Trophoblast cell (in vitro differentiated cells and primary cell): ENCODE measurements at regions not wholly inside any gene's neighbourhood (a gene's known extent, or its start where the extent isn't known, plus 50 kb on each side); places are given as distances from the start of the nearest gene placed in this dataset.
A peak's percentile ranks its signal among the peaks of the same experiment; 100 is the strongest.

Experiments
- DNase-seq, 2 donors: peaks; one replicate each; pipeline ENCODE4 v3.0.0-alpha.2; 2016
- H2AFZ ChIP-seq: 2 replicates; pipeline ENCODE4 v1.6.1; 2013; ENCODE audit warnings: low read length, moderate library complexity, mild to moderate bottlenecking; ENCODE audit not compliant: insufficient read depth, poor library complexity
- H2AK5ac ChIP-seq: 2 replicates; pipeline ENCODE4 v1.6.1; 2013; ENCODE audit warnings: mild to moderate bottlenecking, low read length
- H2BK120ac ChIP-seq: 2 replicates; pipeline ENCODE4 v1.6.1; 2013; ENCODE audit warnings: low read length, mild to moderate bottlenecking, moderate library complexity; ENCODE audit not compliant: insufficient read depth, poor library complexity
- H2BK12ac ChIP-seq: 2 replicates; pipeline ENCODE4 v1.6.1; 2013; ENCODE audit warnings: mild to moderate bottlenecking, low read length, moderate library complexity
- H2BK5ac ChIP-seq: 2 replicates; pipeline ENCODE4 v1.6.1; 2013; ENCODE audit warnings: low read length, low read depth, moderate library complexity, mild to moderate bottlenecking; ENCODE audit not compliant: poor library complexity
- H3K14ac ChIP-seq: 2 replicates; pipeline ENCODE4 v1.6.1; 2013; ENCODE audit warnings: mild to moderate bottlenecking, low read length
- H3K18ac ChIP-seq: 2 replicates; pipeline ENCODE4 v1.6.1; 2013; ENCODE audit warnings: mild to moderate bottlenecking, low read length
- H3K23ac ChIP-seq: 2 replicates; pipeline ENCODE4 v1.6.1; 2013; ENCODE audit warnings: low read length
- H3K27ac ChIP-seq: 2 replicates; pipeline ENCODE4 v1.5.1; 2013; ENCODE audit warnings: low read depth, mild to moderate bottlenecking, inconsistent platforms, low read length, moderate library complexity
- H3K27me3 ChIP-seq: 2 replicates; pipeline ENCODE4 v1.6.1; 2013; ENCODE audit warnings: inconsistent platforms, mild to moderate bottlenecking, low read length, moderate library complexity; ENCODE audit not compliant: insufficient read depth
- H3K36me3 ChIP-seq, 2 experiments: 1 replicate in 1 of 2; 2 replicates in 1 of 2; pipeline ENCODE4 v1.6.1; 2013; ENCODE audit warnings: low read length in 2 of 2, mild to moderate bottlenecking in 2 of 2, moderate library complexity in 1 of 2; ENCODE audit not compliant: insufficient read depth in 2 of 2, control insufficient read depth in 1 of 2
- H3K4ac ChIP-seq: 2 replicates; pipeline ENCODE4 v1.6.1; 2013; ENCODE audit warnings: low read depth, mild to moderate bottlenecking, low read length, moderate library complexity
- H3K4me1 ChIP-seq, 2 experiments: 1 replicate in 1 of 2; 2 replicates in 1 of 2; pipeline ENCODE4 v1.6.1; 2013; ENCODE audit warnings: low read length in 2 of 2, mild to moderate bottlenecking in 2 of 2, moderate library complexity in 1 of 2; ENCODE audit not compliant: insufficient read depth in 2 of 2, control insufficient read depth in 1 of 2
- H3K4me2 ChIP-seq: 2 replicates; pipeline ENCODE4 v1.6.1; 2013; ENCODE audit warnings: inconsistent platforms, mild to moderate bottlenecking, low read length, moderate library complexity
- H3K4me3 ChIP-seq: 2 replicates; pipeline ENCODE4 v1.5.1; 2013; ENCODE audit warnings: mild to moderate bottlenecking, low read depth, low read length, inconsistent platforms
- H3K79me1 ChIP-seq: one replicate; pipeline ENCODE4 v1.6.1; 2013; ENCODE audit warnings: low read length
- H3K79me2 ChIP-seq: 2 replicates; pipeline ENCODE4 v1.6.1; 2013; ENCODE audit warnings: low read length, mild to moderate bottlenecking; ENCODE audit not compliant: control insufficient read depth, insufficient read depth, poor library complexity
- H3K9ac ChIP-seq: 2 replicates; pipeline ENCODE4 v1.6.1; 2013; ENCODE audit warnings: mild to moderate bottlenecking, low read length
- H3K9me3 ChIP-seq: 2 replicates; pipeline ENCODE4 v1.6.1; 2013; ENCODE audit warnings: low read depth, mild to moderate bottlenecking, control low read depth, inconsistent platforms, low read length; ENCODE audit not compliant: insufficient read depth
- H4K12ac ChIP-seq: 2 replicates; pipeline ENCODE4 v1.6.1; 2013; ENCODE audit warnings: low read depth, mild to moderate bottlenecking, low read length, moderate library complexity
- H4K8ac ChIP-seq: 2 replicates; pipeline ENCODE4 v1.6.1; 2013; ENCODE audit warnings: low read depth, mild to moderate bottlenecking, low read length, moderate library complexity
- H4K91ac ChIP-seq: one replicate; pipeline ENCODE4 v1.6.1; 2013; ENCODE audit warnings: low read depth, mild to moderate bottlenecking, low read length, moderate library complexity
- WGBS: extraction: QIAGEN DNeasy Blood & Tissue Kit; methylation state at CpG from one replicate; pipeline ENCODE4 v1.1.7; 2013; ENCODE audit warnings: missing lambda C conversion rate; ENCODE audit not compliant: insufficient read length, insufficient coverage; ENCODE audit errors: extremely low coverage; 5-methylcytosine and 5-hydroxymethylcytosine counted together

DNA sequence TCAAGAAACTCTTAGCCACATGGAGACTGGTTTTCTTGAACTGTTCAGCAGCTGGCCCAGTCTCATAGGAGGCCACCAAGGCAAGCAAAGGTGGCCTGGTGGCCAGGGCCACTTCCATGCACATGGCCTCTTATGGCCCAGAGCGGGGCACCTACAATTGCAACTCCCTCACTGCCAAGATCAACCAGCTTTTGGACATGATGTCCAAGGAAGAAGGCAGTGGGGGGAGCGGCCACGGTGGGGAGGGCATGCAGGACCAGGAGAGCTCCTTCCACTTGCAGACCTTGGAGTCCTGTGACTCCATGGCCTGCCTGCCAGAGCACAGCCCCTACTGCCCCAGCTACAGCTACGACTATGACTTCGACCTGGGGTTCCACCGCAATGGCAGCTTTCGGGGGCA is 398.9 kb upstream of the PTPRD start:
- no peak overlapping the region for H2BK12ac ChIP-seq
- H4K91ac ChIP-seq: no peak overlapping the region
- no peak overlapping the region for H3K9ac ChIP-seq
- no peak overlapping the region for H3K27ac ChIP-seq
- no peaks in the 10 kb centered on the region for H3K36me3 ChIP-seq
- H3K4me2 ChIP-seq: no peak overlapping the region
- no peak overlapping the region for H3K18ac ChIP-seq
- H2BK120ac ChIP-seq: no peak overlapping the region
- no peaks in the 10 kb centered on the region for H3K79me2 ChIP-seq
- no peaks in the 10 kb centered on the region for H3K79me1 ChIP-seq
- H3K4me3 ChIP-seq: no peak overlapping the region
- H3K9me3 ChIP-seq: peaks cover 5% of the 10 kb centered on the region
- peaks cover 0 to 4% of the 10 kb centered on the region in 2 experiments for H3K4me1 ChIP-seq
- H4K12ac ChIP-seq: no peak overlapping the region
- no peak overlapping the region for H2AK5ac ChIP-seq
- H3K27me3 ChIP-seq: no peaks in the 10 kb centered on the region
- H2AFZ ChIP-seq: no peak overlapping the region
- H2BK5ac ChIP-seq: no peak overlapping the region
- DNase-seq: no peak
- H4K8ac ChIP-seq: no peak overlapping the region
- no peak overlapping the region for H3K4ac ChIP-seq
- H3K14ac ChIP-seq: no peak overlapping the region
- H3K23ac ChIP-seq: no peak overlapping the region
- no CpG with 5 or more reads among the region's 7 CpGs for WGBS

DNA sequence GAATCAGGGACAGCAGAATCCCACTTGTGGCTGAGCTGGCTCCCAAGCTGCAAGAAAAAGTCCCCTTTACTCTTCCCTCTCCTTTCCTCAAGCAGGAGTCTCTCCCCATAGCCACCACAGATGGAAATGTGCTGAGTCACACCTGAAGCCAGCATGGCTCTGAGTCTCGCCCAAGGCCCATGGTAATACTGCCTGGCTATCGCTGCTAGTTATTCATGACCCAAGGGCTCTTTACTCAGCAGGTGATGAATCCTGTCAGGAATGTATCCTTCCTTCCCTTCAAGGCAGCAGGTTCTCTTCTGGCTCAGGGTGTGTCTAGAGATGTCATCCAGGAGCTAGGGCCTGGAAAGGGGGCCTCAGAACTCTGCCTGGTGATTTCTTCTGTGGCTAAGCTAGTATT is 403.3 kb upstream of the PTPRD start:
- H3K4me2 ChIP-seq: no peak overlapping the region
- no CpG with 5 or more reads among the region's 2 CpGs for WGBS
- no peak overlapping the region for H3K23ac ChIP-seq
- no peaks in the 10 kb centered on the region for H3K79me2 ChIP-seq
- no peaks in the 10 kb centered on the region for H3K36me3 ChIP-seq
- H3K79me1 ChIP-seq: no peaks in the 10 kb centered on the region
- no peak overlapping the region for H2BK5ac ChIP-seq
- peak; percentile 6 to 27 for DNase-seq
- no peak overlapping the region for H3K9ac ChIP-seq
- no peak overlapping the region for H4K12ac ChIP-seq
- peaks cover 0 to 4% of the 10 kb centered on the region in 2 experiments for H3K4me1 ChIP-seq
- H2BK12ac ChIP-seq: no peak overlapping the region
- H3K18ac ChIP-seq: no peak overlapping the region
- H3K27me3 ChIP-seq: no peaks in the 10 kb centered on the region
- H3K4ac ChIP-seq: no peak overlapping the region
- no peak overlapping the region for H4K8ac ChIP-seq
- no peak overlapping the region for H3K4me3 ChIP-seq
- peaks cover 5% of the 10 kb centered on the region for H3K9me3 ChIP-seq
- no peak overlapping the region for H2AFZ ChIP-seq
- no peak overlapping the region for H2AK5ac ChIP-seq
- H3K27ac ChIP-seq: no peak overlapping the region
- H2BK120ac ChIP-seq: no peak overlapping the region
- no peak overlapping the region for H4K91ac ChIP-seq
- H3K14ac ChIP-seq: no peak overlapping the region

DNA sequence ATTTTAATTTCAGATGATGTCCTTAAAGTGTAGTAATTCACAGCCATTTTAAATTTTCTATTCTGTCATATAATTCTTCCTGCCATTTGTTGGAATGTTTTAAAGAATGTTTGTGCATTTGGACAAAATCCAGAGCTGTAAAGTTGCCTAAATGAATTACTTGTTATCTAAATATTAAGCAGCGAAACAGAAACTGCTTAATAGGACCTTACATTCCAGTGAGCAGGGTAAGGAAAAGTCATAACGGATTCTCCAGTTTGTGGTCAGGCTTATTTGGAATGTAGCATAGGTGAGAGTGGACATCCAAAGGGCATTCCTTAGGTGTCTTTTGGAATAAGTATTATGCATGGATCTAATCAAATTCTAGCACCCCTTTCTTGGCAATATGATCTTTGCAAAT is 410.4 kb upstream of the PTPRD start:
- Histone ChIP-seq H3K14ac (no peak overlapping the region), H3K36me3 (no peaks in the 10 kb centered on the region), H4K8ac (no peak overlapping the region), H3K4me1 (no peaks in the 10 kb centered on the region), H3K4me2 (no peak overlapping the region), H2BK120ac (no peak overlapping the region), H3K27ac (no peak overlapping the region), H3K79me1 (no peaks in the 10 kb centered on the region), H3K27me3 (no peaks in the 10 kb centered on the region), H2BK12ac (no peak overlapping the region), H2BK5ac (no peak overlapping the region), H3K18ac (no peak overlapping the region), H4K12ac (no peak overlapping the region), H4K91ac (no peak overlapping the region), H3K4ac (no peak overlapping the region), H3K9me3 (no peaks in the 10 kb centered on the region), H3K4me3 (no peak overlapping the region), H2AK5ac (no peak overlapping the region), H3K79me2 (no peaks in the 10 kb centered on the region), H2AFZ (no peak overlapping the region), H3K23ac (no peak overlapping the region), H3K9ac (no peak overlapping the region)
- no CpG with 5 or more reads among the region's 2 CpGs for WGBS
- no peak for DNase-seq

DNA sequence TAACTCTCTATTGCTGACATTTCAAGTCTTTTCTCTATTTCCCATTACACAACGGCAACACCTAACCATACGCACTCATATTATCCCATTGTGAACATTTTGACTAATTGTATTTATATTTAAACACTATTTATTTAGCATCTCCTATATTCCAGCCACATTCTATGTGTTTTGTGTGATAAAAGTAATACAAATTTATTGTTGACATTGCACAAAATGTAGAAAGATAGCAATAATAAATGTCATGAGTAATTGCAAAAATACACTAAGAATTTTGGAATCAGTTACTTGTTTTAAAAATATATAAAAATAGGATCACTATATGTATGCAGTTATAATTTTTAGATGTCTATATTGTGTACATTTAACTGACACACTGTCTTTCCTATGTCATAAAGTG is 413.0 kb upstream of the PTPRD start:
- Histone ChIP-seq H3K4me1 (no peaks in the 10 kb centered on the region), H4K12ac (no peak overlapping the region), H3K27ac (no peak overlapping the region), H3K4me2 (no peak overlapping the region), H2AK5ac (no peak overlapping the region), H3K9ac (no peak overlapping the region), H3K4me3 (no peak overlapping the region), H3K27me3 (no peaks in the 10 kb centered on the region), H4K91ac (no peak overlapping the region), H3K9me3 (no peaks in the 10 kb centered on the region), H3K14ac (no peak overlapping the region), H3K18ac (no peak overlapping the region), H3K4ac (no peak overlapping the region), H2BK120ac (no peak overlapping the region), H3K36me3 (no peaks in the 10 kb centered on the region), H2AFZ (no peak overlapping the region), H2BK5ac (no peak overlapping the region), H2BK12ac (no peak overlapping the region), H4K8ac (no peak overlapping the region), H3K23ac (no peak overlapping the region), H3K79me1 (no peaks in the 10 kb centered on the region), H3K79me2 (no peaks in the 10 kb centered on the region)
- DNase-seq: no peak
- WGBS: no CpG with 5 or more reads among the region's 2 CpGs
